ENCODE measurements at regions not wholly inside any gene's neighbourhood (a gene's known extent, or its start where the extent isn't known, plus 50 kb on each side); places are given as distances from the start of the nearest gene placed in this dataset.

GRCh38 chr2:18684206-18685038 lies 95.1 kb upstream of the NT5C1B start:
- no peak overlapping the region for H3K4me3 ChIP-seq (ENCODE audit: low read length)
- H3K9me3 ChIP-seq (ENCODE audit: low read length): no peaks in the 10 kb centered on the region
- H3F3A ChIP-seq (ENCODE audit: insufficient read depth, low read length, poor library complexity, severe bottlenecking): no peaks in the 10 kb centered on the region
- H3K9me2 ChIP-seq (ENCODE audit: insufficient read depth, low read length): no peaks in the 10 kb centered on the region
- H3K27me3 ChIP-seq (ENCODE audit: insufficient read depth, low read depth, low read length): no peaks in the 10 kb centered on the region
- H3K9ac ChIP-seq (ENCODE audit: low read length): no peak overlapping the region
- no peak overlapping the region for H3K4me2 ChIP-seq (ENCODE audit: low read length)
- no peak overlapping the region for H2AFZ ChIP-seq (ENCODE audit: low read depth, low read length)
- H3K36me3 ChIP-seq (ENCODE audit: insufficient read depth, low read length): no peaks in the 10 kb centered on the region
- H4K20me1 ChIP-seq (ENCODE audit: insufficient read depth): no peaks in the 10 kb centered on the region
- H3K27ac ChIP-seq (ENCODE audit: low read length): no peak overlapping the region
- no peaks in the 10 kb centered on the region for H3K79me2 ChIP-seq (replicated peaks; ENCODE audit: insufficient read depth, low read length)
- TF ChIP-seq, protein P1, sequence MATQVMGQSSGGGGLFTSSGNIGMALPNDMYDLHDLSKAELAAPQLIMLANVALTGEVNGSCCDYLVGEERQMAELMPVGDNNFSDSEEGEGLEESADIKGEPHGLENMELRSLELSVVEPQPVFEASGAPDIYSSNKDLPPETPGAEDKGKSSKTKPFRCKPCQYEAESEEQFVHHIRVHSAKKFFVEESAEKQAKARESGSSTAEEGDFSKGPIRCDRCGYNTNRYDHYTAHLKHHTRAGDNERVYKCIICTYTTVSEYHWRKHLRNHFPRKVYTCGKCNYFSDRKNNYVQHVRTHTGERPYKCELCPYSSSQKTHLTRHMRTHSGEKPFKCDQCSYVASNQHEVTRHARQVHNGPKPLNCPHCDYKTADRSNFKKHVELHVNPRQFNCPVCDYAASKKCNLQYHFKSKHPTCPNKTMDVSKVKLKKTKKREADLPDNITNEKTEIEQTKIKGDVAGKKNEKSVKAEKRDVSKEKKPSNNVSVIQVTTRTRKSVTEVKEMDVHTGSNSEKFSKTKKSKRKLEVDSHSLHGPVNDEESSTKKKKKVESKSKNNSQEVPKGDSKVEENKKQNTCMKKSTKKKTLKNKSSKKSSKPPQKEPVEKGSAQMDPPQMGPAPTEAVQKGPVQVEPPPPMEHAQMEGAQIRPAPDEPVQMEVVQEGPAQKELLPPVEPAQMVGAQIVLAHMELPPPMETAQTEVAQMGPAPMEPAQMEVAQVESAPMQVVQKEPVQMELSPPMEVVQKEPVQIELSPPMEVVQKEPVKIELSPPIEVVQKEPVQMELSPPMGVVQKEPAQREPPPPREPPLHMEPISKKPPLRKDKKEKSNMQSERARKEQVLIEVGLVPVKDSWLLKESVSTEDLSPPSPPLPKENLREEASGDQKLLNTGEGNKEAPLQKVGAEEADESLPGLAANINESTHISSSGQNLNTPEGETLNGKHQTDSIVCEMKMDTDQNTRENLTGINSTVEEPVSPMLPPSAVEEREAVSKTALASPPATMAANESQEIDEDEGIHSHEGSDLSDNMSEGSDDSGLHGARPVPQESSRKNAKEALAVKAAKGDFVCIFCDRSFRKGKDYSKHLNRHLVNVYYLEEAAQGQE (IDR thresholded peaks at IDR 0.05; ENCODE audit: borderline replicate concordance): no peak
- TF ChIP-seq SMC3 (conservative IDR thresholded peaks at IDR 0.05; ENCODE audit: poor library complexity) (no peak), RAD21 (conservative IDR thresholded peaks at IDR 0.05) (no peak), POLR2AphosphoS5 (IDR thresholded peaks at IDR 0.05) (no peak), EZH2 (IDR thresholded peaks at IDR 0.05; ENCODE audit: borderline replicate concordance, insufficient read depth, low read length, poor library complexity, severe bottlenecking) (no peak), EP300 (conservative IDR thresholded peaks at IDR 0.05; ENCODE audit: poor library complexity, severe bottlenecking) (no peak), CTCF (IDR thresholded peaks at IDR 0.05; ENCODE audit: poor library complexity, severe bottlenecking) (no peak), MXI1 (conservative IDR thresholded peaks at IDR 0.05; ENCODE audit: poor library complexity, severe bottlenecking) (no peak), TAF1 (IDR thresholded peaks at IDR 0.05; ENCODE audit: low read depth) (no peak)

DNA sequence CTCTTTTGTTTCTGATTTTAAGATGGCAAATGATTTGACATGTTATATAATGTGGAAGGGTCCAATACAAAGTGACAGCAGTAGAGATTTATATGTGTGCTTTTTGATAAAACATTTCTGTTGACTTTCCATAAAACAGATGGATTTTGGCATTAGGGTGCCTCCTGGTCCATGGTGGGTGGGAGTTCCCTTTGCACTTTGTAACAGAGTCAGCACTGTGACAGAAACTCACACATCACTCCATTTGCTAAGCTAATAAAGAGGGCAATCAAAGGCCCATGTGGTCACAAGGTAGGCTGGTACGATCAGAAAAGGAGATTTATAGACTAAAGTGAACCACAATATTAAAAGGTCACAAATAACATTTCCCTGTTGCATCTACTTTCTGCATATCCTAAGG lies 93.3 kb upstream of the NT5C1B start:
- Histone ChIP-seq H3K9me3 (ENCODE audit: low read length) (no peaks in the 10 kb centered on the region), H3F3A (ENCODE audit: insufficient read depth, low read length, poor library complexity, severe bottlenecking) (no peaks in the 10 kb centered on the region), H3K9me2 (ENCODE audit: insufficient read depth, low read length) (no peaks in the 10 kb centered on the region), H2AFZ (ENCODE audit: low read depth, low read length) (no peak overlapping the region), H4K20me1 (ENCODE audit: insufficient read depth) (no peaks in the 10 kb centered on the region), H3K36me3 (ENCODE audit: insufficient read depth, low read length) (no peaks in the 10 kb centered on the region), H3K27ac (ENCODE audit: low read length) (no peak overlapping the region), H3K4me2 (ENCODE audit: low read length) (no peak overlapping the region), H3K4me3 (ENCODE audit: low read length) (no peak overlapping the region), H3K27me3 (ENCODE audit: insufficient read depth, low read depth, low read length) (no peaks in the 10 kb centered on the region), H3K9ac (ENCODE audit: low read length) (no peak overlapping the region), H3K79me2 (replicated peaks; ENCODE audit: insufficient read depth, low read length) (no peaks in the 10 kb centered on the region)
- TF ChIP-seq SMC3 (conservative IDR thresholded peaks at IDR 0.05; ENCODE audit: poor library complexity) (no peak), MXI1 (conservative IDR thresholded peaks at IDR 0.05; ENCODE audit: poor library complexity, severe bottlenecking) (no peak), EZH2 (IDR thresholded peaks at IDR 0.05; ENCODE audit: borderline replicate concordance, insufficient read depth, low read length, poor library complexity, severe bottlenecking) (no peak), POLR2AphosphoS5 (IDR thresholded peaks at IDR 0.05) (no peak), TAF1 (IDR thresholded peaks at IDR 0.05; ENCODE audit: low read depth) (no peak)
- TF ChIP-seq, protein P1 (IDR thresholded peaks at IDR 0.05; ENCODE audit: borderline replicate concordance): no peak

All from neural cell (in vitro differentiated cells).